Glomerular visceral epithelial cell (primary cell): ENCODE measurements at regions not wholly inside any gene's neighbourhood (a gene's known extent, or its start where the extent isn't known, plus 50 kb on each side); places are given as distances from the start of the nearest gene placed in this dataset.

ENCODE experiments used
- DNase-seq: peaks from one replicate; pipeline ENCODE4 v3.0.0-alpha.2; 2016; ENCODE audit errors: extremely low spot score

DNA sequence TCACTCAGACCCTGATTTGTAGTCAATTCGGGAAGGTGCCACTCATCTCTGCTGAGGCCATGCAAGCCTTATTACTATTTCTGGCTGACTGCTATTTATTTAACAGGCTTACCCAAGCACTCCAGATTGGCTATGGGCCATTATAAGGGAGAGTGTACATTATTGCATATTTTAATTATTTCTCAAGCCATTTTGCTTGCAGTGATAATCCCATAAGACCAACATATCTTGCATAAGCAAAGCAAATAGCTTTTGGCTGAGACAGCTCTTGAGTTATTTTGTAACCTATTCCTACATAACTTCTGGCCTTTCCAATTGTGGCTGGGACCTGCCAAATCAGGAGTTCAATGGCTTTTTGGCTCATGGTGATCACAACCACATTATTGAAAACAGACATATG, 509.6 kb upstream of the USP15 start:
- DNase-seq = no peak

GRCh38 chr12:61754214-61754613, 506.0 kb upstream of the USP15 start:
- no peak for DNase-seq

DNA sequence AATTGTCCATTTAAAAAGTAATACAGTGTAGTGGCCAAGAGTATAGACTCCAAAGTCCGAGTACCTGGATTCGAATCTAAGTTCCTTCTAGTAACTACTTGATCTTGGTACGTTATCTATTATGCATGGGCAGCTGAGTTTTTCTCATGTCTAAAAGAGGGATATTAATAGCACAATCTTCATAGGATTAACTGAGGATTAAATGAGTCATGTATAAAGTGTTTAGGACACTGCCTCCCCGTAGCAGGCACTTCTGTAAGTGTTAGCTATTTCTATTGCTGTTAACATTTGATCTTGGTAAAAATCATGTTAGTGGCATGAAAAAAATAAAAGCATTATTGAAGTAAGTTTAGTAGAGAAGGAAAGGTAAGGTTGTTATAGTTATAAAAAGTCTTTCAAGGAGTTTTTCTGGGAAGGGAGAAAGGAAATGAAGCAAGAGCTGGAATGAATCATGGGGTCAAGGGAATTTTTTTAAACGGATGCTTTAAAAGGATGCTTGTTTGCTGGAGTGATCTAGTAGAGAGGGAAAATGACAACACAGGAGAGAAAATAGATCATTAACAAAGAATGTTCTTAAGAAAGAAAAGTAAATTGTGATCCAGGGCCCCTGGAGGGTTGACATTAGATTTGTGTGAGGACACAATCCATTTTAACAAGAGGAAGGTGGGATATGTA, 502.2 kb upstream of the USP15 start:
- DNase-seq = no peak

DNA sequence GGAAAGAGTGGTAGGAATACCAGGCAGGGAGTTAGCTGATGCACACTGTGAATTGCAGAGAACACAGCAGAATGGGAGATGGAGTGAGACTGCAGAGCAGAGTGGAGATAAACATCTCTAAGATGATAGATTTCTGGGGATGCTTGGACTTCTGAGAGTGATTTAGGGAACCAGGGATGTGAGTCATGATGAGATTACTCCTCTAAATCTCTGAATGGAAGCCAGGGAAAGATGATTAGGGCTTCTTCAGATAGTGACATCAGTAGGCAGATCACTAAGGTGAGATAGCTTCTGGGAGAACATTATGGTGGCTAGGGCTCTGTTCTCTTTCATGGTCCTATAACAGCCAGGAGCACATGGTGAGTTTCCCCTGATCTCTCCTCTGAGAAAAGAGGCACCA, 501.5 kb upstream of the USP15 start:
- no peak for DNase-seq

- no peak for DNase-seq
Observed at GRCh38 chr12:61765926-61766325, 494.3 kb upstream of the USP15 start.

GRCh38 chr12:61780435-61780834, 479.8 kb upstream of the USP15 start:
- DNase-seq = no peak

GRCh38 chr12:61781021-61781581, 479.1 kb upstream of the USP15 start:
- DNase-seq = no peak

DNA sequence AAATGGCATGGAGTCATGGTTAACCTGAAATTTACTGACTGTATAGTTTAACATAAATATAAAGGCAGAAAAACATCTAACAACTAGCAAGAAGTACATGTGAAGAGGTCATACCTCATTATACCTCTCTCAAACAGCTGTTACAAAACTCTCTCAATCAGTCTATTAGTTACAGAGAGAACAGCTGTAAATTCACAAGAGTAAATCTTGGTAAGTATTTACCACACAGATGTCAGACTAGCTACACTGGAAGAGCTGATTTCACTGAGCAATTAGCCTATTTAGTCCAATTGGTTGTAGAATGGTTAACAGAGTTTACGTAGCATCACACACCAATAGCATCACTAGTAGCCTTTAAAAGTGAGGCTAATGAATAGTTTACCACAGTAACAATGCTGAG, 463.4 kb upstream of the USP15 start:
- no peak for DNase-seq

DNA sequence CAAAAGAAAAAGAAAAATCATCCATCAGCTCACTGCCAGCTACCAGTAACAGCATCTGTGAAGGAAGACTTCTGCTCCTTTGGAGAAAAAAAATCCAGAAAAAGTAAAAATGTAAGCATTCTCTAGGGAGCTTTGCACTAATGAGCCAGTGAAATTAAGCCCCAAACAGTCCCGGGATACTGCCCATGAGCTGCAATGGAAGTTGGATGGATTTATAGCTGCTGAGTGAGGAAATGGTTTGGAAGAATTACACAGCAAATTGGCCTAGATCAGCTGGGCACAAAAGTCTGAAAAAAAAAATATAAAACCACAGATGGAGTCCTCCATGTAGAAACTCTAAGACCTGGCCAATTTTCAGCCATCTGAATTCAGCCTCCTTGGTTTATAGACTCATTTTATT, 462.9 kb upstream of the USP15 start:
- DNase-seq = no peak

- no peak for DNase-seq
Observed at GRCh38 chr12:61798778-61799177, 461.4 kb upstream of the USP15 start.

- no peak for DNase-seq
Observed at GRCh38 chr12:61804301-61804700, 455.9 kb upstream of the USP15 start.

DNA sequence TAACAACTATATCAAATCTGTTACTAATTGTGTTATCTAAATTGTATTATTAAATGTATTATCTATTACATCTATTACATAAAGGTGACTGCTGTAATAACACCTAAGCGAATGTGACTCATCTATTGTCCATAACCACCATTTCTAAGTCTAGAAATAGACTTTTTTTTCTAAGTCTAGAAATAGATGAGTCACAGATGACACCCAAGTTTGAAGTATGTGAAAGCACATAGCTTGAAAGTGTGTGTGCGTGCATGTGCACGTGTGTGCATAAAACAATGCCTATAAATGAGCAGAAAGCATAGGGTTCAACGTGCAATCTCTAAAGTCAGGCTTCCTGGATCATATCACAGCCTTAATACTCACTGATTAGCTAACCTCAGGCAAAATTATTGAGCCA, 451.3 kb upstream of the USP15 start:
- no peak for DNase-seq

GRCh38 chr12:61810486-61810885, 449.7 kb upstream of the USP15 start:
- DNase-seq = no peak

DNA sequence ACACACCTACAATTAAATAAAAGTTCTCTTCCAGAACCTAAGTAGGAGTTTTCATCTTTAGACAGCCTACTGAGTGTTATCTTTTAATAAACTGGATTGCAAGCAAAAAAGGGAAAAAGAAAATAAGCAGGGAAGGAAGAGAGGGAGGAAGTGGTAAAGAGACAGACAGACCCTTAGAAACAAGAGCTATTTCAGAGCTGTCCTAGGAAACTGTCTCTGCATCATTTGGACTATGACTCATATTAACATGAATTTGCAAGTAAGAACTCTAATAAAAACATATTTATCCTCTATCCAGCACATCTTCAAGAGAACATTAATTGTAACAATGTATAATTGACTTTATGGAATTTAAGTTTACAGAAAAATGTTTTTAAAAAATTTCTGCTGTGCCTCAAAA, 438.8 kb upstream of the USP15 start:
- DNase-seq = no peak

DNA sequence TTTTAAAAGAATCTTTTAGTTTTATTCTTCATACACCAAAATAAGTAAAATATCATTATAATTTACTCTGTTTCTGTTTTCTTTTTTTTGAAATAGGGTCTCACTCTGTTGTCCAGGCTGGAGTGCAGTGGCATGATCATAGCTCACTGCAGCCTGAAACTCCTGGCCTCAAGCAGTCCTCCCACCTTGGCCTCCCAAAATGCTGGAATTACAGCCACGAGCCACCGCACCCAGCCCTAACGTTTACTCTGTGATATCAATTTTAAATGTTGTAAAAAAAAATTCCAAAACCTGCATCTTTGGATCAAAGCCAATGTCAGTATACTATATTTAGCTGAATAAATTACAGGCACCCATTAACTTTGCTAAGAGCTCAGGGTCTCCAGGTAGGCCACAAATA, 437.1 kb upstream of the USP15 start:
- no peak for DNase-seq

GRCh38 chr12:61846765-61847164, 413.4 kb upstream of the USP15 start:
- no peak for DNase-seq

GRCh38 chr12:61848893-61849292, 411.3 kb upstream of the USP15 start:
- no peak for DNase-seq

DNA sequence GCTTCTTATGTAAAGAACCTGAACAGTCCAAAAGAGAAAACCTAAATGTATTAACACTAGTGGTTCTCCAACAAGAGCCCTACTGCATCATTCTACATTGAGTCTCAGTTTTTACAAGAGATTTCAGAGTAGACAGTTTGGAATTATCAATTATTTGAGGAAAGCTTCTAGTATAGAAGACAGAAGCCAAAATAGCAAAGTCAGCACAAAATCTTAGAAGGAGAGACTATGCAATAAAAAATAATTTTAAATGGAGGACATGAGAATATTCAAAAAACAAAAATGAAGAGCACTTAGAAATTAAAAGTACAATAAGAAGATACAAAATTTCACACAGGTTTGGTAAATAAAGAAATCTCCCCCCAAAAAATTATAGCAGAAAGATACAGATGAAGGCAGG, 406.3 kb upstream of the USP15 start:
- DNase-seq = no peak

DNA sequence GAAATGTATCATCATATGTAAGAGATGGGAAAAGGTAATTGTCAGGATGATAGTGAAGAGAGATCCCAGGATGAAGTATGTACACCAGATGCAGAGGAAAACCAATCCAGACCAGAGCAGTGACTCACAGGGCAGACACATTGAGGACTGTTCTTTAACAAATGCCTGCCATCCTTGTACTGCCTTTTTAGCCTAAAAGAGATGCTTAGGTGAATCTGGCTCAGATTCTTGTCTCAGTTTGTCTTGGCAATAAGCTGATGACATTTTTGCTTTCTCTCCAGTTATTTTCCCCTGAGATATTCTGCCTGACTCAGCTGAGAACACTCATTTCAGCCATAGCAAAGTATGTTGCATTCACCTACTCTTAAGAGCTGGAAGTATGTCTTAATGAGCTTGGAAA, 405.3 kb upstream of the USP15 start:
- DNase-seq = no peak

- no peak for DNase-seq
Observed at GRCh38 chr12:61857968-61858367, 402.2 kb upstream of the USP15 start.

DNA sequence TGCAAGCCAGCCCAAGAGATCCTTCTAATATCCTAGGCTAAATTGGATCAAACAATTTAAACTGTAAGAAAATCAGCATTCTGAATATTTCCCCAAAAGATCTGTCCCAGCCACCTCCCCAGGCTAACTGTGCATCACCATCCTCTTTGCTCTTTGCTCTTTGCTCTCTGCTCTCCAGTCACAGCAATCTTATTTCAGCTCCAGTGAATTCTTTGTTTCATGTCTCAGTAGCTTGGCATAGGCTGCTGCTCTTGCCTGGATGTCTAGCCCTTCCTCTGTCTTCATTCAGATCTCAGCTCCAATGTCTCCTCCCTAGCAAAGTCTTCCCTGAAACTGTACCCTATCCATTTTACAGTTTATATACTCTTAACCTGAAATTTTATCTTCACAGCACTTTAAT, 399.8 kb upstream of the USP15 start:
- DNase-seq = no peak

DNA sequence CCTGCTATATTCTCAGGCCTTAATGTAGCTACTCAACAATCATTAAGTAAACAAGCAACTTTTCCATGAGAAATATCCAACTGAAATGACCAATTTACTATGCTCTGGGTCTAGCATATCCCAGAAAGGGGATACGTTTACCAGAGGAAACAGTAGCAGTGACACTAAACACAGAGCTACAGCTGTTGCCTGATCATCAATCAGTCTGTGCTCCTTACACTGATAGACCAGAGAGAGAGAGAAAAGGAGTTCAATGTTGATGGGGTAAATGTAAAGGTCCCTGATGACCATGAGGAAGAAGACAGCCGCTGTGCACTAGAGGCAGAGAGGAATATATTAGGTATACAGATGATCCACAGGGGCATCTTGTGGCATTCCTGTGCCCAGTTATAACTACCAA, 397.2 kb upstream of the USP15 start:
- DNase-seq = no peak

DNA sequence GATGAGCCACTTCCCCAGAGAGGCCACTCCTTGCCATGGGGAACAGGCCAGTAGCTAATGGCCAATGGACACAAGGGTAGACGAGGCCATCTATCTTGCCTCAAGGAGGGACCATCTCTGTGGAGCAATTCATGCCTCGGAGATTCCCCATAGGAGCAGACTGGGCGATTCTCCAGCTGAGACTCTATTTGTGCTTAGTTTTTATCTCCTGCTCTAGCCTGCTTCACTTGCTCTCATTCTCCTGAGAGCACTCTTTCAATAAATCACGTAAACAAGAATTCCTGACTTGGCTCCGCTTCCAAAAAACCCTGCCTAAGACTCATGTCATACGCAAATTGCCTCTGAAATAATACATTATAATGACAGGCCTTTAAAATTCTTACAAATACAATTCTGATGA, 396.4 kb upstream of the USP15 start:
- DNase-seq = no peak

DNA sequence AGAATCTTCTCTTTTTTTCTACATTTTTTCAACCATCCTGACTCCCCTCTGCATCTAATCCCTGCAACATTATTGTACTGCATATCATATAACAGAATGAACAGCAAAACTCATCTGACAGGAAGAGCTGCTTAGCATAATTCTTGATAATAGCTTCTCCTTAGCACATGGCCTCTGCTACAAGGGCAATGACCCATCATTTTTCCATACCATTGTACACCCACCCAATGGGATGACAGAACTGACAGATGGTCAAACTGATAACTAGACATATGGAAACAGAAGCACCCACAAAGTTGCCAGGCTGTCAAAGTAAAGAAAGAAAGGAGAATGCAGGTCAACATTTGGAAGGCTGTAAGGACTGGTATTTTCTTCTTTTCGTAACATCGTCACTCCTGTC, 390.4 kb upstream of the USP15 start:
- no peak for DNase-seq
